GM18909 (cell line): ENCODE measurements at regions not wholly inside any gene's neighbourhood (a gene's known extent, or its start where the extent isn't known, plus 50 kb on each side); places are given as distances from the start of the nearest gene placed in this dataset.
"Not testable (repeated sequence)": the region's sequence is repeated elsewhere in the genome, so short reads cannot be mapped to it uniquely, and the experiment has no call there.

ENCODE experiments used
- ATAC-seq: cut with Tn5 transposase; IDR thresholded peaks from one replicate; pipeline ENCODE4 v1.9.1; 2021; ENCODE audit warnings: mild to moderate bottlenecking; ENCODE audit not compliant: unreplicated experiment, poor library complexity

GRCh38 chr5:7068899-7069298, 327.0 kb upstream of the ADCY2 start:
- ATAC-seq: no peak

- ATAC-seq: no peak
Measured at GRCh38 chr5:7072188-7072587, 323.8 kb upstream of the ADCY2 start.

DNA sequence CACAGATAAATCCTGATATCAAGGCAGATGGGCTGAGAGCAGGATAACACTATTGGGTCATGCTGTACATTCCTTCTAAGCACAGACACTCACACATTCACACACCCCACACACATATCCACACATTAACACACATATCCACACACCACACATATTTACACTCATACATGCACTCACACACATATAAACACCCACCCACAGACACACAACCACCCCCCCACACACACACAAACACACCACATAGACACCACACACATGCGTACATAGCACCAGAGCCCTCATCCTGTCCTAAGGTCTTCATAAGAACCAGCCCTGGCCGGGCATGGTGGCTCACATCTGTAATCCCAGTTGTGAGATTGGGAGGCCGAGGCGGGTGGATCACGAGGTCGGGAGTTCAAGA, 322.3 kb upstream of the ADCY2 start:
- ATAC-seq: no peak

GRCh38 chr5:7074176-7074575, 321.8 kb upstream of the ADCY2 start:
- no peak for ATAC-seq

- ATAC-seq: no peak
Measured at GRCh38 chr5:7075470-7075869, 320.5 kb upstream of the ADCY2 start.

- ATAC-seq: no peak
Measured at GRCh38 chr5:7078101-7078500, 317.8 kb upstream of the ADCY2 start.

GRCh38 chr5:7078901-7079300, 317.0 kb upstream of the ADCY2 start:
- no peak for ATAC-seq

- no peak for ATAC-seq
Measured at GRCh38 chr5:7080501-7080900, 315.4 kb upstream of the ADCY2 start.

- no peak for ATAC-seq
Measured at GRCh38 chr5:7087719-7088297, 308.1 kb upstream of the ADCY2 start.

- no peak for ATAC-seq
Measured at GRCh38 chr5:7088849-7089248, 307.1 kb upstream of the ADCY2 start.

- no peak for ATAC-seq
Measured at GRCh38 chr5:7094626-7095025, 301.3 kb upstream of the ADCY2 start.

- ATAC-seq: no peak
Measured at GRCh38 chr5:7096294-7096693, 299.6 kb upstream of the ADCY2 start.

GRCh38 chr5:7105358-7105757, 290.6 kb upstream of the ADCY2 start:
- no peak for ATAC-seq

- no peak for ATAC-seq
Measured at GRCh38 chr5:7117961-7118360, 278.0 kb upstream of the ADCY2 start.

DNA sequence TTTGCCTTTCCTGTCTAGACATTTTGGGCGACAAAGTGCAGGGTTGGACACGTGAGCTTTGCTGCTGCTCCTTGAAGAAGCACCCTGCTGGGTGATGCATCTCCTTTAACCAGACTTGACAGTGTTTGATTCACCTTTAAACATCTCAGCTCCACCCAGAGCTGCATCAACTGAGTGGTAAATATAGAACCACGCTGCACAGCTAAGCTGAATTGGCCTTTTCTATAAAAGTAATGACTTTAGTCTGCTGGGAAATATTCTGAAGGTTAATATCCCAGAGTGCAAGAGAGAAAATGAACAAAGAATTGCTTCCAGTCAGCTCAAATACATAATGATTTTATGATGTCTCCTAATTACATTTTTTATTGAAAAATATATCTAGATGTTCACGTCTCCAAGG, 264.3 kb upstream of the ADCY2 start:
- ATAC-seq: no peak

- no peak for ATAC-seq
Measured at GRCh38 chr5:7146886-7147285, 249.1 kb upstream of the ADCY2 start.

DNA sequence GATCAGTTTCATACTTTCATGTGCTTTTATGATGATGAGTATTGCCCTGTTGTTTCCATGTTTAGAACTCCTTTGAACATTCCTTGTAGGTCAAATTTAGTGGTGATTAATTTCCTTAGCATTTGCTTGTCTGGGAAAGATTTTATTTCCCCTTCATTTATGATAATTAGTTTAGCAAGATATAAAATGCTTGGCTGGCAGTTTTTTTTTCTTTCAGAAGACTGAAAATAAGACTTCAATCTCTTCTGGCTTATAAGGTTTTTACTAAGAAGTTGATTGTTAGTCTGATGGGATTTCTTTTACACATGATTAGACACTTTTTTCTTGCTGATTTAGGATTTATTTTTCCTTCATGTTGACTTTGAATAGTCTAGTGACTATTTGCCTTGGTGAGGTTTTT, 238.9 kb upstream of the ADCY2 start:
- ATAC-seq: no peak

DNA sequence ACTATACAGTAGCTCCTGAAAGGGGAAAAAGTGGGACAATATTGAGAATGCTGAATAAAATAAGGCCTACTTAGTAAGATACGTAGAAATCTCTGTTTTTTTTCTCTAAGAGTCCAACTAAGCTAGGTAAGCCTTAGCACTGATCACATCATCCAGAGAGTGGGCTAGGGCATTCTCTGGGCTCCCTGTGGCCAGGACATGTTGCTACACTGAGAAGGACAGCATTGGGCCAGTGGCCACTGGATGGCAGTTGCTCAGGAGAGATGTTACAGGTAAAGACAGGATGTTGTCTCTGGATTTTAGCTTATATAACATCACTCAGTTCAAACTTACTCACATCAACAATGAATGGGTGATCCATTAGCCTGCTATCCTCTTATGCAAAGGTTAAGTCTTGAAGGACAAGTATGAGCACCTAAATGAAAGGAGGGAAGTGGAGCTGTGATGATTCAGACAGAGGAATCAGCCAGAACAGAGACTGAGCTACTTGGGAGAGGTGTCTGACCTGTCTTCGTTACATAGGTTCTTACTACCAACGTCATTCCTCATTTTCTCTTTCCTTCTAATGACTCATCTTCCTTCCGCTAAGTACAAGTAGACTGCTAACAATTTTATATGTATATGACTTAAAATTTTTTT, 226.6 kb upstream of the ADCY2 start:
- no peak for ATAC-seq

- not testable (repeated sequence) for ATAC-seq
Measured at GRCh38 chr5:7170785-7171184, 225.2 kb upstream of the ADCY2 start.

- no peak for ATAC-seq
Measured at GRCh38 chr5:7179364-7179763, 216.6 kb upstream of the ADCY2 start.

DNA sequence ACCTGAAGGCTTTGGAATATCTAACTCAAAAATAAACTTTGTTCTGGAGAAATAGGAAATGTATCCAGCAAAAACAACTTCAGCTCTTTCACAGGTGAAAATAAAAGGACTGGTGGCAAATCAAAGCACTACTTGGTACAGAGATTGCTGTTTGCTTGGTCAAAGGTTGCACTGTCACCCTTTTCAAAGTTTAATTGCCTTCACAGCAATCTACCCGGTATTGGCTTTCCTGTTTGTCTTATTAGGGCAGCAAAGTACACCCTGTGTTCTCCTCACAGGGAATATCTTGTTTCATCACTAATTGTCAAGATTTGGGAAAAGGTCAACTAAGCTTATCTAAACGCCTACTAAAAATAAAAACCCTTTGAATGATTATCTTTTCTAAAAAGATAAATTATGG, 214.1 kb upstream of the ADCY2 start:
- ATAC-seq: no peak

- no peak for ATAC-seq
Measured at GRCh38 chr5:7185742-7186141, 210.2 kb upstream of the ADCY2 start.
